Testis (tissue), 2 donors: ENCODE measurements at regions not wholly inside any gene's neighbourhood (a gene's known extent, or its start where the extent isn't known, plus 50 kb on each side); places are given as distances from the start of the nearest gene placed in this dataset.

Source experiments
- POLR2A ChIP-seq: fragments of 450-650 bp; IDR thresholded peaks from one replicate; pipeline ENCODE4 v1.6.1; 2017; ENCODE audit warnings: antibody characterized with exemption, mild to moderate bottlenecking, moderate library complexity
- TF ChIP-seq, protein P1 (sequence below), 3 experiments: fragments of 450-650 bp in 2 of 3; fragments of 200-600 bp in 1 of 3; sonication (generic) in 1 of 3; IDR thresholded peaks; one replicate each; pipeline ENCODE4 v1.5.1; 2016 to 2019; ENCODE audit warnings: antibody characterized with exemption in 3 of 3, mild to moderate bottlenecking in 2 of 3, moderate library complexity in 1 of 3

DNA sequence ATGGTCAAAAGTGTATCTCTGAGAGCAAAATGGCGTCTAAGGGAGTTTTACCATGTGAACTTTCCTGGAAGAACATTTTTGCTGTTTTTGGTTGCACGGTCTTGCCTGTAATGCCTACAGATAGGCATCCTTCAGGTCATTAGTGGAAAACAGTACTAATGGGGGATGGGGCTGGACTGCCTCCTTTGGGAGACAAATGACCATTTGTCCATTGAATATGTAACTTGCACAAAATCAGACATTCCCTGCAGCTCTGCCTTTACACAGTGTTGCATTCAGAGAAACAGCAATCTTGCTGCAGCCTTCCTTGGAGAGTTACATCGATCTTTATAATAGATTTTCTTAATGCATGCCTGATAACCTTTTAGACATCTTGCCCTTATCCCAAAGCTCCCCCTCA, 138.5 kb upstream of the EGFLAM start:
- TF ChIP-seq, protein P1, sequence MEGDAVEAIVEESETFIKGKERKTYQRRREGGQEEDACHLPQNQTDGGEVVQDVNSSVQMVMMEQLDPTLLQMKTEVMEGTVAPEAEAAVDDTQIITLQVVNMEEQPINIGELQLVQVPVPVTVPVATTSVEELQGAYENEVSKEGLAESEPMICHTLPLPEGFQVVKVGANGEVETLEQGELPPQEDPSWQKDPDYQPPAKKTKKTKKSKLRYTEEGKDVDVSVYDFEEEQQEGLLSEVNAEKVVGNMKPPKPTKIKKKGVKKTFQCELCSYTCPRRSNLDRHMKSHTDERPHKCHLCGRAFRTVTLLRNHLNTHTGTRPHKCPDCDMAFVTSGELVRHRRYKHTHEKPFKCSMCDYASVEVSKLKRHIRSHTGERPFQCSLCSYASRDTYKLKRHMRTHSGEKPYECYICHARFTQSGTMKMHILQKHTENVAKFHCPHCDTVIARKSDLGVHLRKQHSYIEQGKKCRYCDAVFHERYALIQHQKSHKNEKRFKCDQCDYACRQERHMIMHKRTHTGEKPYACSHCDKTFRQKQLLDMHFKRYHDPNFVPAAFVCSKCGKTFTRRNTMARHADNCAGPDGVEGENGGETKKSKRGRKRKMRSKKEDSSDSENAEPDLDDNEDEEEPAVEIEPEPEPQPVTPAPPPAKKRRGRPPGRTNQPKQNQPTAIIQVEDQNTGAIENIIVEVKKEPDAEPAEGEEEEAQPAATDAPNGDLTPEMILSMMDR (IDR thresholded peaks at IDR 0.05): no peak
- TF ChIP-seq POLR2A: no peak
